ENCODE measurements at regions not wholly inside any gene's neighbourhood (a gene's known extent, or its start where the extent isn't known, plus 50 kb on each side); places are given as distances from the start of the nearest gene placed in this dataset.

GRCh38 chr2:76274676-76275075 lies 564.0 kb upstream of the GCFC2 start:
- TF ChIP-seq CTCF (IDR thresholded peaks at IDR 0.05) (no peak), POLR2A (IDR thresholded peaks at IDR 0.05) (no peak)
